Right lobe of liver (tissue), 4 donors: ENCODE measurements at regions not wholly inside any gene's neighbourhood (a gene's known extent, or its start where the extent isn't known, plus 50 kb on each side); places are given as distances from the start of the nearest gene placed in this dataset.

Experiments used
- POLR2A ChIP-seq: fragments of 450-650 bp; IDR thresholded peaks from one replicate; pipeline ENCODE4 v1.6.1; 2017; ENCODE audit warnings: antibody characterized with exemption, mild to moderate bottlenecking
- TF ChIP-seq, protein P1 (sequence below), 4 donors: fragments of 200-600 bp in 3 of 4; fragments of 450-650 bp in 1 of 4; IDR thresholded peaks; one replicate each; pipeline versions ENCODE4 v1.5.1 to v1.8.0; 2016 to 2022; ENCODE audit warnings: antibody characterized with exemption in 4 of 4, mild to moderate bottlenecking in 2 of 4
- donor health status: DM: no; HTN: no; CAD: no.
- donor health status: DM: no; HTN: no; CAD: no.
- donor health status: DM: no; HTN: yes; CAD: no.

DNA sequence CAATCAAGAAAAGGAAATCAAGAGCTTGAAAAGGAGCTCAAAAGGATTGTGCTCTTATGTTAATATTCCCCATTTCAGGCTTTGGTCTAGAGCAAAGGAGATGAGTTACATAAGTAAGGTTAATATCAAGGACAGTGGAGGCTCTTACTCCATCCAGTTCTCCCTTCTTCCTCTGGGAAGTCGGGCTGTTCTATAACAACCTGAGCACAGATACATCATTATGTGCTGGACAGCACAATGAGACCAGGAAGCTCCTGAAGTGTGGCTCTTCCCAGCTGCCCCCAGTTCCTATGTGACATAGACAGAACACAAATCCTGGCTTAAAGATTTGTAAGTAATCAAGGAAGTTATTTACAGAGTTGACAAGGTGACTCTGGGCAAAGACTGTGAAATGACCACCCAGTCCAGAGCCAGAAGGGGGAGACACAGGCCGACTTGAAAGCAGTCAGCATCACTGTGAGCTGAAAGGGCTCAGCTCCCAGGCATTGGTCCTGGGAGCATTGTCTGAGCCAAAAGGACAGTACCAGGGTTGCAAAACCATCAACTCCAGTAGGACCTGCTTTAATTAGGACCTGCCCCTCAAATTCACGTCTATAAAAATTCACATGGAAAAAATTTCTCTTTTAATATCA lies 917.6 kb upstream of the ACVR2A start:
- TF ChIP-seq, protein P1, sequence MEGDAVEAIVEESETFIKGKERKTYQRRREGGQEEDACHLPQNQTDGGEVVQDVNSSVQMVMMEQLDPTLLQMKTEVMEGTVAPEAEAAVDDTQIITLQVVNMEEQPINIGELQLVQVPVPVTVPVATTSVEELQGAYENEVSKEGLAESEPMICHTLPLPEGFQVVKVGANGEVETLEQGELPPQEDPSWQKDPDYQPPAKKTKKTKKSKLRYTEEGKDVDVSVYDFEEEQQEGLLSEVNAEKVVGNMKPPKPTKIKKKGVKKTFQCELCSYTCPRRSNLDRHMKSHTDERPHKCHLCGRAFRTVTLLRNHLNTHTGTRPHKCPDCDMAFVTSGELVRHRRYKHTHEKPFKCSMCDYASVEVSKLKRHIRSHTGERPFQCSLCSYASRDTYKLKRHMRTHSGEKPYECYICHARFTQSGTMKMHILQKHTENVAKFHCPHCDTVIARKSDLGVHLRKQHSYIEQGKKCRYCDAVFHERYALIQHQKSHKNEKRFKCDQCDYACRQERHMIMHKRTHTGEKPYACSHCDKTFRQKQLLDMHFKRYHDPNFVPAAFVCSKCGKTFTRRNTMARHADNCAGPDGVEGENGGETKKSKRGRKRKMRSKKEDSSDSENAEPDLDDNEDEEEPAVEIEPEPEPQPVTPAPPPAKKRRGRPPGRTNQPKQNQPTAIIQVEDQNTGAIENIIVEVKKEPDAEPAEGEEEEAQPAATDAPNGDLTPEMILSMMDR (IDR thresholded peaks at IDR 0.05), result peak in 3 of 4 donors; percentile 15 to 25 (median 22)
- no peak for TF ChIP-seq POLR2A
